ENCODE measurements at regions not wholly inside any gene's neighbourhood (a gene's known extent, or its start where the extent isn't known, plus 50 kb on each side); places are given as distances from the start of the nearest gene placed in this dataset.

DNA sequence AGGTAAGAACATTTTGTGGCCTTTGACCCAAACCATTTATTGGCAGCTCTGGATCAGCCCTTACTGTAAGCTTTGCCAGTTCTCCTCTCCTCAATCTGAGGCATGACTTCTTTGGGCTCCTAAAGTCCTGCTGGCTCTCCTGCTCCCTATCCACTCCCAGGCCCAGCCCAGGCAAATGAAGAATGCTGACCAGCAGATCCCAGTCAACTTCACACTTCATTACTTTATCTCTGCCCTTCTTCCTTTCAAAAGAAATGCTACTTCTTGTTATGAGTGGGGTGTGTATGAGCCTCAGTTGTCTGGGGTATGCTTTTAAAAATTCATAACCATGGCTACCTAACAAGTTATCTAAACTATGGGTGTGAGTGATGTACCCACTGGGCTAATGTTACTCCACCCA is 479.6 kb downstream of the ACTL7B start:
- DNase-seq (ENCODE audit: low read depth in 4 of 4, low spot score in 1 of 4): no peak

DNA sequence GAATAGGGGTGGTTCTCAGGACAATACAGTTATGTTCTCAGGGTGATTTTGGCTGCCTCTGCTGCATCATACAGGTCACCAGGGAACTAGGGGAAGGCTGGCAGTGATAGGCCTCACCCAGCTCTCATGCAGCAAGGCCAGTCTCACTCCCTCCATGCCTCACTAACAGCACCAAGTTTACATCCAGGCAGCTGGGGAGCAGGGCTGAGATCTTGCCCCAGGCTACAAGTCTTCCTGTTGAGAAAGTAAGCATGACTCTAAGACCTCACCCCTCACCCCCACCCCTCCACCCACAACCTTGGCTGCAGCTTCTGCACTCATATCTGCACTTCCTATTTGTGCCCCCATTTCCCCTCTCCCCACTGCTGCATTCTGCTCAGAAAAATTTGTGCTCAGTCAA is 481.2 kb downstream of the ACTL7B start:
- DNase-seq (ENCODE audit: low read depth in 4 of 4, low spot score in 1 of 4): no peak

DNA sequence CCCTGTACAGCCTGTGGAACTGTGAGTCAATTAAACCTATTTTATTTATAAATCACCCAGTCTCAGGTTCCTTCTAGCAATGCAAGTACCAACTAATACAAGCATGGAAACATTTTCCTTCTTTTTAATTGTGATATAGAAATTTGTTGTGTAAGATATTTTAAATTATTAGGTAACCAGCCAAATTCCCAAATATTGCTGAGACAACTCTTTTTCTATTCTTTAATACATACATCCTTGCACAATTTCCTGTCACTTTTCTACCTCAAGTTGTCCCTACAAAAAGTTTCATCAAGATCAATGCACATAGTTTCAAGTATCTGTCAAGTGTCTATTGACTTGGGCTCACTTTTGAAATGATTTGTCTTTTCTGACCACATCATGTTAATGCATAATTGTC is 488.6 kb downstream of the ACTL7B start:
- DNase-seq (ENCODE audit: low read depth in 4 of 4, low spot score in 1 of 4): no peak

DNA sequence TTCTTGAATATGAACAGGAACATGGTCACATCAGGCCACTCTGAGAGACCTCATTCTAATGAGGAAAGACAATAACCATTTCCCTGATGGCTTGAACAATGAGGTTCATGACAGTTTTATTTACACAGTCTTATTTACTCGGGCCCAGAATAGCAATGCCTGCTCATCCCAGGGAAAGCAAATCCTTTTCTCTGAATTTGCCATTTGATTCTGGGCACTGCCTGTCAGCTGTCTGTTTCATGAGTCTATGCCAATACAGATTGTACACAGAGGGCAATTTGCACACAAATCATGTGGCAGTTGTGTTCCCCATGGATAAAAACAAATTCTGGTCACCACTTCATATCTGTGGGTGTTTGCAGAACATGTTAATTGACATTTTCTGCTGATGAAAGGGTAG is 492.5 kb downstream of the ACTL7B start:
- DNase-seq (ENCODE audit: low read depth in 4 of 4, low spot score in 1 of 4): no peak

DNA sequence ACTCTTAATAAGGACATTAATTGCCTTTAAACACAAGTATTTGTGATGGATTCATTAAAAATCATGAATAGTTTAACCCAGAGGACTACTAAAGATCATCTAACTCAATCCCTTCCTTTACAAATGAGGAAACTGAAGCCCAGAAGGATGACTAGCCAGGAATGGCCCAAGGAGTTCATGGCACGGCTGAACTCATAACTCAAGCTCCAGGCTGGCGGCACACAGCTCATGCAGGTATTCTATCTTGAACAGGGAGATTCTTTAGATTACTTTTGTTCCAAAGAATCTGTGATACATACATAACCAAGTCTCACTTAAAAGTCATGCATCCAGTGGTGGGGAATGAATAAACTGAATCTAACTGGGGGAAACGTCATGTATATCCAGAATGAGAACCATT is 495.5 kb downstream of the ACTL7B start:
- DNase-seq (ENCODE audit: low read depth in 4 of 4, low spot score in 1 of 4): no peak

DNA sequence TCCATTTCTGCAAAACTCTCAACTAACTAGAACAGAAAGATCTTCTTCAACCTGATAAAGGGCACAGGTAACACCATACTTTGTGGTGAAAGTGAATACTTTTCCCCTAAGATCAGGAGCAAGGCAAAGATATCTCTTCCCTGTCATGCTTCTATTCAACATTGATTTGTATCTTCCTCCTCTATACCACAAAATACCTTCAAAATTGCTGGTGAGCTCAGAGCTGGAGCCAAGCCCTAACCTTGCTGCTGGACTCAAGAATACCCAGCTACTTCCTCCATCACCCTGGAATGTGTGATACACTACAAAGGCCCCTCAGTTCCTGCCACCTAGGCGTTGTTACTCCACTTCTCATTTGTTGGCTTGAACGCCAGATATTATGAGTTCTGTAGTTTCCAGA is 499.0 kb downstream of the ACTL7B start:
- DNase-seq (ENCODE audit: low read depth in 4 of 4, low spot score in 1 of 4): no peak

DNA sequence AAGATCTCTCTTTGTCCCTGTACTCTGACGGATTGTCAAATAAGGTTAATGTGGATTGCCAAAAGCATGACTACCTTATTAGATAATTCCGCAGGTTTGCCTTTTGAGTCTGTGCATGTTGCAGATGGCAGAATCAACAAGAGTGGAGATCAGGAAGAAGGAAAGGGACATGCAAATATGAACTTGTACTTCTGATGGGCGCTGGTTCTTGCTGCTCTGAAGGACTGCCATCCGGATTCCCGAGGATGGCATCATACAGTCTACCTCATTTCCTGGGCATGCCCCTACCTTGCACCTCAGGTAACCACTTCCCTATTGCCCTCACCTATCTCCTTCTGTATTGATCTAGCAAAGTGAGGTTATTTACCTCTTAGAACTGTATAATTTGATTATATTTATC is 504.2 kb downstream of the ACTL7B start:
- no peak for DNase-seq (ENCODE audit: low read depth in 4 of 4, low spot score in 1 of 4)

DNA sequence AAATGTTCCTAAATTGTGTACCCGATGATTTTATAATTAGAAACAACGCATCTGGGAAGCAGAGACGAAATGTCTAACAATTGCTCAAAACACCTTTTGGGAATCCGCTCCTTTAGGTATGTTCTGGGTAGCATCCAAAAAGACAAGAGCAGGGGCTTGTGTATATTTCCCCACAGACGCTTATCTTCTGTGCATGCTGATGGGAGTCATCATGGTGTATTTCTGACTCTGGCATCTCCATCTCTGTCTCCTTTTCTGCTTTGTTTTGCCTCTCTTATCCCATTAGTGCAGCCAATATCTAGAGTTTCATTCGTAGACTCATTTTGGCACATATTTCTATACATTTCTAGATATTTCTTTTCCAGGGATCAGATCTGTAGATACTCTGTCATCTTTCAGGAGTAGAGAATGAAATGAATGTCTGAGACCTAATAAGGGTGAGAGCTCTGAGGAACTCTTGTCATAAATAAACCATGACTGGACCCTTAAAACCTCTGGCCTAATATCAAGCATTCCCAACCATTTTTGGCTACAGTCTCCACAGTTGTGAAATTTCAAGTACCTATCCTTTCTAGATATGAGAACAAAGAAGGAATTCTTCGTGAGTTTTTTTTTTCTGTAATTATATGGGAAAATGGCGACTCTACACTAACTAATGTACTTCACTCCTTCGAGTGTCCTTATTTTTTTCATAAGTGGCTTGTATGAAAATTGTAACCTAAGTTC is 508.2 kb downstream of the ACTL7B start:
- DNase-seq (ENCODE audit: low read depth in 4 of 4, low spot score in 1 of 4): no peak

DNA sequence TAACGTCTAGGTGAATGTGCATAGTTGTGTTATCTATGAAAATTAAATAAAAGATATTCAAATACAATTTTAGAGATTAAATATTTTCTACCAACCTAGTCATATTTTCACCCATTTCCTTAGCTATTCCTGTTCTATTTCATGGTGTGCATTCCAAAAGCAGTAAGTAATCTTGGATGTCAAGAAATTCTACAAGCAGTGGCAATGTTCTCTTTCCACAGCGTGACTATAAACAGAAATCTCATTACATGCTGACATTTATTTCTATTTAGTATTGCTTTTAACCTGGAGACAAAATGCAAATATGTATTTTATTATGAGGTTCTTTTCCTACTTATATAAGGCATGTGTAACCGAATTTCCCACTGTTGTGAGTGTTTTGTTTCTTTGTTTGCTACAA is 510.0 kb downstream of the ACTL7B start:
- no peak for DNase-seq (ENCODE audit: low read depth in 4 of 4, low spot score in 1 of 4)

DNA sequence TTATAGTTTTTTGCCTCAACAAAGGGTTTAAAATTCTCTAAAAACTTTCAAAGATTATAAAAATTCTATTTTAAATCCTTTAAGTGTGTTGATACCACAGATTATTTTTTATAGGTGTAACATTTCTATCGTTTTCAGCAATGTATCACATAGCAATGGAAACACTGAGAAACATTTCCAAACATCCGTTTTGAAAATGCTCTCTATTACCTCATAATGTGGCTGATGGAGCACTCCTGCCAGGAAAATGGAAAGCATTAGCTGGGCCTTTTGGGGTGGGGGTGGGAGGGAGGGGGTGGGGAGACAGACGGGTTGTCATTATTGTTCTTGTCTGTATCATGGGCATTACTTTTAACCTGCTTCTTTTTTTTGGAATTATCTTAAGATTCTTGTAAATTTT is 516.5 kb downstream of the ACTL7B start:
- DNase-seq (ENCODE audit: low read depth in 4 of 4, low spot score in 1 of 4): no peak

DNA sequence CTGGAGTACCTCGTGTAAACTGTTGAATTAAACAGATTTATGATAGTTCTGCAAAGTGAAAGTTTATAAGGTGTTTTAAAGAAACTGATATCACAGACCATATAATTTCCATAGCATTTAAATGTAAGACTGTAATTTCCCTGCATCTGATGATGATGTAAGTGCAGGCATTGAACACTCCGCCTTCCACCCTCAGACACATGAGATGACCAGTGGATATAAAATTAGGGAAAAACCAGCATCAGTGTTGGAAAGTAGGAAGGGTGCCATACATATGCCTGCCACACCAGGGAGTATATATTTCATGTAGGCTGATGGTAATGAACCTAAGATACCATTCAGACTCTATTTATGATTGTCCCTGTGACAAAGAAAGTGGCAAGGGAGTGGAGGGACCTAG is 519.2 kb downstream of the ACTL7B start:
- DNase-seq (ENCODE audit: low read depth in 4 of 4, low spot score in 1 of 4): no peak

DNA sequence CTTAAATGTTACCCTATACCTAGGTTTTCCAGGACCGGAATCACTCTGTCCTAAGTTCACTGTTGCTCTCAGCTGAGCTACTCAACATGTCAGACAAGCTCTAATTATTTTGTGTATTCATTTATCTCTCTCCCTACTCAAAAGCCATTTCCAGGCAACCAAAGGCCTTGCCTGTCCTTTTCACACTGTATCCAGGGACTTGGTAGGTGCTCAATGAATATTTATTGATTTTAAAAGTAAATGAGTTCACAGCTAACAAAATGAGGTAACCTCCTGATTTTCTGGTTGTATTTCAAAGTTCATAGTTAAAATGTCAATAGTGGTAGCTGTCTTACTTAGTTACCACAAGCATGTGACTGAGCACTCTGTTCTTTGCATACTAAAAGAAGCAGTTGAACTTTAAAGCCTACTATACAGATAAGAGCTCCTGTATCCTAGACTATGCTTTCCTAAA is 522.2 kb downstream of the ACTL7B start:
- DNase-seq (ENCODE audit: low read depth in 4 of 4, low spot score in 1 of 4): no peak

DNA sequence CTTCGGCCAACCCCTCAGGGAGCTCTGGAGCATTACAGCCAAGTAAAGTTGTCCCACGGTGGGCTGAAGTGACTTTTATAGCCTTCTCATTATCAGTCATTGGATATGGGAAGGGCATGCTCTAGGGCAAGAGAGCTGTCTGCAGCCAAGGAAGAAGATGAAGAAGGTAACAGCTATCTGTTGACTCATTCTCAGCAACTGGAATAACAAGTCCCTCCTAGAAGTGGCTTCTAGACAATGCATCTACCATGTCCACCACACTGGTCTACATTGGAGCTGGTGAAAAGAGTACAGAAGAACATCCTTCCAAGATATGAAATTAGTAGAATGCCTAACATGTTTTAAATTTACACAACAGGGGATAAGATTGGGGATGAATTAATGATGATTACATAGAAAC is 524.2 kb downstream of the ACTL7B start:
- no peak for DNase-seq (ENCODE audit: low read depth in 4 of 4, low spot score in 1 of 4)

DNA sequence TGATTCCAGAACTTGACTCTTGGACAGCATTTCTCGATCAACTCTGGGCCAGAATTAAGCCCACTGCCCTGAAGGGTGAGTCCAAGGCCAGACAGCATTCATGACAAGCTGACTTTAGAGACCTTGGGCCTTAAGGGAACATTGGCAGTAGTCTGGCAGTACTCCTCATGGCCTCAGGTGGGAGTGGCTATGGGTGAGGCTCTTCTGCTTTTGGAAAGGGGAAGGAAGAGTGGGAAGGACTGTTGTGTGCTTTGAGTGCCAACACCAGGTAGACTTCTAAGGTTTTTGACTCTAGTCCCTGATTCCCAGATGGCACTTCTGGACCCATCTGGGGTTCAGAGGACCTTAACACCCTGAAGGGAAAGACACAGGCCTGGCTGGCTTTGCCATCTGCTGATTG is 530.4 kb downstream of the ACTL7B start:
- DNase-seq (ENCODE audit: low read depth in 4 of 4, low spot score in 1 of 4): no peak

DNA sequence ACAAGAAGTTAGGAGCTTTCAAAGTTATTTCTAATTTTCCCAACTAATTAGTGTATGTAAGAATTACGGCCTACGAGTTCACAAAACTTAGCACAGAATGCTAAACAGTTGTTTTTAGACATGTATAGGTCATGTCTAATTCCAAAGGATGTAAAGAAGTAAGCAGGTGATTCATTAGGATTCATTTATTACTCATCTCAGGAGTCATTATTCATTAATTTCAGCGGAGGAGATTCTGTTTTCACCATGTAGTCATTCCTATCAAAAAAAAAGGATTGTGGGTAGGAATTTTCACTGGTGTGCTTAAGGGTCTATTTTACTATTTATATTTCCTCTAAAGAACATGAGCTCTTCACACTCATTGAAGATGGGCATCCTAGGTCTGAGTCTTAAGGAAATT is 532.2 kb downstream of the ACTL7B start:
- no peak for DNase-seq (ENCODE audit: low read depth in 4 of 4, low spot score in 1 of 4)

DNA sequence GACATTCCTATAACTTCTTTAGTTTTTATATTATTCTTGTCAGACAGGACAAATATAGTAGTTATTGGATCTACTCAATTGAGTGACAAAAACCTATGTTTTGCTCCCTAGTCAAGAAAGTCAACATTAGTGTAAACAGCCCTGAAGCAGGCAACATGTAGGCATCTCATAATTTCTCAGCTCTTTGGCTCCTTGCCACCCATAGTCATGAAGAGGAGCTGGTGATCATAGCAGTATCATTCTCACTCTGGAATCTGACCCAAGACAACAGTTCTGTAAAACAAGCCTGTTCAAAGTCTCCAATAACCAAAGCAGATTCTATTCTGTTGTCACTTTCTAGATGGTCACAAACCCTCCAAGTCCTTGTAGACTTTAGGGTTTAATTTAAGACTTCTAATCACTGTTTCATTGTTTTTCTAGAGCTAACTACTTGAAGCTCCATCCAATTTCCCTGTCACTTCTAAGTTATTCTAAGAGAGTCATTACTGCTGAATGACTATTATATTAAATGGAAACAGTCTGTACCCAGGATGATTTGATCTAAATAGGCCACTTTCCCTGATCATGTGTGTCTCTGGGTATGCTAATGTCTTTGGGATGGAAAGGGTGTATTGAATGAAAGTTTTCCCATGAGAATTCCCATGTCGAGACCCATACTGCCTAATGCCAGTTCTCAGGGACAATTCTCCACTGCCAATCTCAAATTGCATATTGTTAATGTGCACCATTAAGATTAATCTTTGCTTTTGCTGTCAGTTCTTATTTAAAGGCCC is 533.3 kb downstream of the ACTL7B start:
- no peak for DNase-seq (ENCODE audit: low read depth in 4 of 4, low spot score in 1 of 4)

DNA sequence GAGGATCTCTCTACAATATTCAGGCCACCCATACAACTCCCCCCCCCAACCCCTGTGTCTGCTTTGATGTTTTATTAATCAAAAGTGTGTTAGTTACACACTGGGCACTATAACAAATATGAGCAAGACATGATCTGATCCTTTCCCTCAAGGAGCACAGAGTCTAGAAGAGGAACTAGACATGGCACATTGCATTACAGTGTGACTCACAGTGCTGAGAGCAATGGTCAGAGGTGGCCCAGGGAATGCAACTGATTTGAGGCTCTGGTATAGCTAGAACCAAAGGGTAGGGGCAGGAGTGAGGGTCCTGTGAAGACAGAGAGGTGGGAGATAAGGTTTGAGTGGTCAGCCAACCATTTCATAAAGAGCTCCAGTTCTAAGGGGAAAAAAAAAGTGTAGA is 539.2 kb downstream of the ACTL7B start:
- no peak for DNase-seq (ENCODE audit: low read depth in 4 of 4, low spot score in 1 of 4)

DNA sequence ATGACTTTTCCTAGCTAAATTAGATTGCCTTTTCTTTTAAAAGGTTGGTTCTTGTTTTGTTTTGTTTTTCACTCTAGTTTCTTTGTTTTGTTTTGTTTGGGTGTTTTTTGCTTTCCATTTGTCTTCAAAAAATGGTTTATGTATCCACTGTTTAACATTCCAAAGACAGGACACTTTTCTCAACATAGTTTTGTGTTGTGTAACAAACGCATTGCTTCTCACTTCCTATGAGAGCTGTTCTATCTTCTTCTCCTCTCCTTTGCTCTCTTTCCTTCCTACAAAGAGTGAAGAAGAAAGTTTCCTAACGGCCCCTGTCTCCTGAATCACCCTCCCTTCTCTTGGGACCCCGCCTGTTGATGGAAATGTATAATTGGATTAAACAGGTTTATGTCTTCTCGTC is 539.7 kb downstream of the ACTL7B start:
- no peak for DNase-seq (ENCODE audit: low read depth in 4 of 4, low spot score in 1 of 4)

DNA sequence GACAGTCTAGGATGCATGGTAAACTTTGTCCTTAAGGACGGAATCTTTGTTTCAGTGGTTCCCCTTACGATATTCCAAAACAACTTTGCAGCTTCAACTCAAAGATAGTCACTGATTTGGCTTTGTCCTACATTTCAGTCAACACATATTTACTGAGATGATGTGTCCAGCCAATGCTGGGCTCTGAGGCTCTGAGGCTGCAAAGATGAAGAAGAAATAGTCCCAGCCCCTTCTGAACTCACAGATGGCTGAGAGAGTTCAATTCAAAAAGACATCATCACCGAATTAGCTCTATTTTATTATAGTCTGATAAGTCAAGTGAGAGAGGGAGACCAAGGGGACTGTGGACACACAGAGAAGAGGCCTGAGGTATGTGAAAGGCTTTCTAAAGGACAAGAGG is 544.0 kb downstream of the ACTL7B start:
- DNase-seq (ENCODE audit: low read depth in 4 of 4, low spot score in 1 of 4): no peak

DNA sequence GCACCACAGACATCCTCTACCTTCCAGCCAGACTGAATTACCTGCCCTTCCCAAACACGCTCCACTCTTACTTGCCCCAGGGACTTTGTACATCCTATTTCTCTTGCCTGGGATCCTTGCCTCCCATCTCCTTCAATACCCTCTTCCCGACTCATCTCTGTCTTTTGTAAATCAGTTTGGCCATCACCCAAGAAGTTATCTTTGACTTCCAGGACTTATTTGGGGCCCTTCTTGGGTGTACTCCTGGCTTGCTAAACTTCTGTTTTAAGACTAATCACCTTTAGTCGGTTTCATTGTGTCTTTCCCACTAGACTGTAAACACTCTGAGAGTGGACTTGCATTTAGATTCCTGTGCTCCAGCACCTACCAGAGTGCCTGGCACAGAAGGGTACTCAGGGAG is 545.6 kb downstream of the ACTL7B start:
- no peak for DNase-seq (ENCODE audit: low read depth in 4 of 4, low spot score in 1 of 4)

DNA sequence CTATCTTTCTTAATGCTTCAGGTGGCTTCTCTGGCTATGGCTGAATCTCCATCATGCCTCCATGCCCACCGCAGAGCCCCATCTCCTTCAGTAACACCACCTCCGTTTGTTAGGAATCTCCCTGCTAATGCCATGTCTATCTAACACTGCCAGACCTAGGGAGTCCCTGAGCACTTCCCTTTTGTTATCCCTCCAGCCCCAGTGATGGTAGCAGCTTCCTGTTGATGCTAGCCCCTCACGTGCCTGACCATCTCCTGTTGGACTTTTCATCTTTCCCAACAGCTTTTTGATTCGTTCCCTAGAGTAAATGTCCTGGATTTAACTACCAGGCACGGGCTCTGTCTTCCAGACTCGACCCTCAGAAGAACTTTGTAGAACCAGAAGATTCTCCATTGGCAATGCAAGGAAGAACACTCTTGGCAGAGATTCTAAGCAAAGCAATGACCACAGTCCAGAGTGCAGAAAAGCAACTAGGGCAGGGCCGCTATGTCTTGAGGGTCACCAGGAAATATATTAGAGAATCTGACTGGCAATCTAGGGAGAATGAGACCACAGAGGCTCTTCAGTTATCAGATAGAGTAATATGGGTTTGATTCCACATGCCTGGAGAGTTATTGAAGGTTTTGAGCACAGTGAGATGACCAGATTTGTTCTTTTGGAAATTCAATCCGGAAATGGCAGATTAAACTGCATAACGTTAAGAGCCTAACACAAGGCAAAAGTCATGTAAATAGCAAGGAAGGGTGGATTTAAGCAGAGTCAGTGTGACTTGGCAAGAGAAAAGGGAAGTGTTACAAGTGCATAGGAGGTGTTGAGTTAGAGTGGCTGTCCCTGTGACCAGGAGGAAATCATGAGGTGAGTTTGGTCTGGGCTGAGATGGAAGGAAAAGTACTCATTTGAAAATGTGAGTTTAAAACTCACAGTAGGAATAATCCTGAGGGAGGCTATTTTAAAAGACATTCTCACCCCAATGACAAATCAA is 555.2 kb downstream of the ACTL7B start:
- no peak for DNase-seq (ENCODE audit: low read depth in 4 of 4, low spot score in 1 of 4)

DNA sequence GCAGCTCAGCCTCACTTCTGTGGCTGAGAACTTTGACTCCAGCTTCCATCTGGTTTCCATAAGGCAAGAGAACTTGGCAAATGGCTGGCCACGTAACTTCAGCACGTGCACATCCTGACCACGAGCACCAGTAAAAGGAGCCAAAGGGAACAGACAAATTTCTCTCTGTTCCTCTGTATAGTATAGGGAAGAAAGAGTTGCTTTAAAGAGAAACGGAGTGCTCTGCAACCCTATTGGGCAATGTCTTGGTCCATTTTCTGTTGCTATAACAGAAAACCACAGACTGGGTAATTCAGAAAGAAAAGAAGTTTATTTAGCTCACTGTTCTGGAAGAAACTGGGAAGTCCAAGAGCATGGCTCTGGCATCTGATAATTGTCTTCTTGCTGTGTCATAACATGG is 558.7 kb downstream of the ACTL7B start:
- no peak for DNase-seq (ENCODE audit: low read depth in 4 of 4, low spot score in 1 of 4)

Data from stimulated activated CD4-positive, alpha-beta T cell treated with anti-CD3 and anti-CD28 coated beads, Interleukin-1b, Interleukin-23, amount 100 ng/mL, for 24 hours (primary cell).